Immature natural killer cell (primary cell): ENCODE measurements at regions not wholly inside any gene's neighbourhood (a gene's known extent, or its start where the extent isn't known, plus 50 kb on each side); places are given as distances from the start of the nearest gene placed in this dataset.

Experiments used
- DNase-seq, 3 donors: peaks; one replicate each; pipeline ENCODE4 v3.0.0; 2022; ENCODE audit warnings: mixed read lengths in 1 of 3
- H3K27ac Mint-ChIP-seq, 6 donors: one replicate each; pipeline ENCODE4 v1.8.0; 2020; ENCODE audit warnings: mixed read lengths in 6 of 6, mild to moderate bottlenecking in 5 of 6, inconsistent platforms in 4 of 6, moderate library complexity in 3 of 6
- H3K27me3 Mint-ChIP-seq, 3 donors: one replicate each; pipeline ENCODE4 v1.8.0; 2020 to 2021; ENCODE audit warnings: low read depth in 3 of 3, mild to moderate bottlenecking in 3 of 3, mixed read lengths in 3 of 3, moderate library complexity in 3 of 3, inconsistent platforms in 1 of 3
- H3K36me3 Mint-ChIP-seq, 3 donors: one replicate each; pipeline ENCODE4 v1.8.0; 2020; ENCODE audit warnings: mixed read lengths in 3 of 3, inconsistent platforms in 2 of 3, mild to moderate bottlenecking in 2 of 3
- H3K4me1 Mint-ChIP-seq, 2 donors: one replicate each; pipeline ENCODE4 v1.8.0; 2020; ENCODE audit warnings: inconsistent platforms in 2 of 2, mild to moderate bottlenecking in 2 of 2, mixed read lengths in 2 of 2, moderate library complexity in 1 of 2
- H3K4me3 Mint-ChIP-seq, 5 donors: one replicate each; pipeline ENCODE4 v1.8.0; 2020; ENCODE audit warnings: mild to moderate bottlenecking in 5 of 5, mixed read lengths in 5 of 5, inconsistent platforms in 3 of 5, moderate library complexity in 3 of 5
- H3K9me3 Mint-ChIP-seq, 6 donors: one replicate each; pipeline ENCODE4 v1.8.0; 2020; ENCODE audit warnings: mild to moderate bottlenecking in 6 of 6, mixed read lengths in 6 of 6, inconsistent platforms in 4 of 6, moderate library complexity in 3 of 6

DNA sequence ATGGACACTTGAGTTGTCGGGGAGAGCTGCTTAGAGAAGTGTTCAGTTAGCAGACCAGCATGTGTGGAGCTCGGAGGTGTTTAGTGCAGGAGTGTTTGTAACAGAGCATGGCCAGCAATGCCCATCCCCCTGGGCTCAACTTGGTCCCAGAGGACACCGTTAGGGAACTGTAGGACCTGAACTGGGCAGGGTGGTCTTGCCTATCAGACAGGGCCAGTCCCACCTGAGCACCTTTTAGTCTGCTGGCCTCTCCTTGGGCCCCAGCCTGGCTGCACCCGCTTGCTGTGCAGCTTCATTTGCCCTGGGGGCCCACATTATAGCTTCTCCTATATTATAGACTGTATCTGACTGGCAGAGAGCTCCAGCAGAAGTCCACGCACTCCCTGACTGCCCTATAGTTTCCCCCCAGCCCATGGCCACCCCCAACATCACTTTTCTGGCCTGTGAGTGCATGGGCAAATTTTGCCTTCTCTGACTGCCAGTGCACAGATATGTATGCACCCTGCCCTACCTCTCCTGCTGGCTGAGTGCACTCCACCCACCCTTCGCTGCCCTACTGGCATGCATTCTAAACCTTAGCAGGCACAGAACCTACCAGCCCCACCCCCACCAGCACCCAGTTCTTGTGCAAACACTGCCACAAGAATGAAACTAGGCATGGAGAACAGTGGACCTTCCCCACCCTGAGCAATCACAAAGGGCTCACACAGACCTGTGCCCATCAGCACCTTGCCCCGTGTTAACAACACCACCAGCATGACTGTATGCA lies 1030.6 kb upstream of the GHITM start:
- H3K27me3 Mint-ChIP-seq: peaks cover 0 to 2% (median 0%) of the 10 kb centered on the region in 3 donors
- H3K4me3 Mint-ChIP-seq: no peak overlapping the region
- no peak overlapping the region for H3K27ac Mint-ChIP-seq
- H3K4me1 Mint-ChIP-seq: no peaks in the 10 kb centered on the region
- no peaks in the 10 kb centered on the region for H3K36me3 Mint-ChIP-seq
- DNase-seq: no peak
- peaks cover 14 to 65% (median 29%) of the 10 kb centered on the region in 6 donors for H3K9me3 Mint-ChIP-seq

- no peaks in the 10 kb centered on the region for H3K36me3 Mint-ChIP-seq
- H3K9me3 Mint-ChIP-seq: peaks cover 6 to 14% (median 9%) of the 10 kb centered on the region in 6 donors
- peaks cover 0 to 8% (median 5%) of the 10 kb centered on the region in 3 donors for H3K27me3 Mint-ChIP-seq
- no peak overlapping the region for H3K4me3 Mint-ChIP-seq
- no peaks in the 10 kb centered on the region for H3K4me1 Mint-ChIP-seq
- DNase-seq: no peak
- H3K27ac Mint-ChIP-seq: no peak overlapping the region
These were observed 1020.0 kb upstream of the GHITM start for GRCh38 chr10:83119346-83119745.

DNA sequence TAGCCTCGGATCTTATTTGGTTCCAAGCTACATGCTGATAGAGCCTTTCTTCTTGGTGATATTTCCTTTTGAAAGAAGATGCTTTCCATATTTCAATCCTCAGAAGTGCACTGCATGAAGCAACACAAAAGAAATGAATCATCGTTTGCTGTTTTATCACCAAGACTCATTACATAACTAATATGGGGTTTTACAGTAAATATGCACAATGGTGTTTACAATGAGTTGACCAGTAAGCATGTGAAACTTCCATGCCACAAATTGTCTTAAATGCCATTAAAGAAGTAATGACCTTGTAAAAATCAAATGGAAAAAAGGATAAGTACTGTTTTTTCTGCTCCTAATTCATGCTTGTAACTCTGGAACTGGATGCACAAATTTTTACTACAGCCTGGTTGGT lies 1017.0 kb upstream of the GHITM start:
- Mint-ChIP-seq H3K36me3 (no peaks in the 10 kb centered on the region), H3K27me3 (peaks cover 0 to 6% (median 5%) of the 10 kb centered on the region in 3 donors), H3K9me3 (peaks cover 5 to 34% (median 18%) of the 10 kb centered on the region in 6 donors), H3K4me1 (no peaks in the 10 kb centered on the region), H3K4me3 (no peak overlapping the region), H3K27ac (no peak overlapping the region)
- DNase-seq: no peak

DNA sequence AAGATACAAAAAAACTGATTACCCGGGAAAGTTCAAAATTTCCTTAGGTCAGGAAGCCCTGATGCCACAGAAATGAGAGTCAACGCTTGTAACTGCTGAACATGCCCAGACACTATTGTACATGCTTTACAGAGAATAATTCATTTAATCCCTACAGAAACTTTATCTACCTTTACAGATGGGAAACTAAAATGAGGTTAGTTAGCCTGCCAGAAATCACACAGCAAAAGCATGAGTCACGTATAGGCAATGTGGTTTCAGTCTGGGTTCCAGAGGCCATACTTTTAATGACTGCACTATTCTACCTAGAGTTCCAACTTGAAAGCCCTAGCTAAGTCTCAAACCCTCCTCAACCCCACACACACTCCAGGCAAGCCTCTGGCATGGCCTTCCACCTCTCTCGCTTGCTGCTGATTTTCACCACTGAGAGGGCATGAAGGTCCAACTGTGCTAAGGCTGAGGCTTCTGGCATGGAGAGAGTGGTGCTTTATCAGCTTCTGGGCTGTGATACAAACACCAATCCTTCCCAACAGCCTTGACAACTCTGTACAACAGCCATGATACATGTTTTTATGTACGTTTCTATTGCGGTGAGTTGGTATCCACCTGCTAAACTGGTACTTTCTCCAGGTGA lies 1011.2 kb upstream of the GHITM start:
- Mint-ChIP-seq H3K27me3 (peaks cover 0 to 2% (median 1%) of the 10 kb centered on the region in 3 donors), H3K4me1 (no peaks in the 10 kb centered on the region), H3K4me3 (no peak overlapping the region), H3K27ac (no peak overlapping the region), H3K36me3 (no peaks in the 10 kb centered on the region), H3K9me3 (peaks cover 9 to 41% (median 28%) of the 10 kb centered on the region in 6 donors)
- no peak for DNase-seq

DNA sequence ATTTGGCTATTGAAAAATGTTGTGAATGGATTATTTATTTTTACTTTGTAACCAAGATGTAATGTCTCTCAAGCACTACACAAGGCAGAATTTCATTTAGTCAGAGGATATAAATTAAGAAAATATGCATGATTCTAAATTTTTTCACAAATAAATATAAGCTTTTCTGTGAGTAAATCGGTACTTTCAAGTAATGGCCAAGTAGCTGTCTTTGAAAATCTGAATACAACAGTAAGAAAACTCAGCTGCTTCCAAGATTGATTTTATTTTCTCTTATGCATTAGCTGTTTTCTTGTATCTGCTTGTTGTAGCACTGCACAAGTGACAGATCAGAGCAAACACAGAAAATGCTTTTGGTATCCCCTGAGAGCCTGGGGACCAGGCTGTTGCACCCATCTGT lies 998.5 kb upstream of the GHITM start:
- H3K36me3 Mint-ChIP-seq: no peaks in the 10 kb centered on the region
- DNase-seq: no peak
- peaks cover 0 to 1% (median 0%) of the 10 kb centered on the region in 3 donors for H3K27me3 Mint-ChIP-seq
- no peak overlapping the region for H3K4me3 Mint-ChIP-seq
- H3K9me3 Mint-ChIP-seq: peaks cover 0 to 26% (median 11%) of the 10 kb centered on the region in 6 donors
- no peaks in the 10 kb centered on the region for H3K4me1 Mint-ChIP-seq
- no peak overlapping the region for H3K27ac Mint-ChIP-seq

DNA sequence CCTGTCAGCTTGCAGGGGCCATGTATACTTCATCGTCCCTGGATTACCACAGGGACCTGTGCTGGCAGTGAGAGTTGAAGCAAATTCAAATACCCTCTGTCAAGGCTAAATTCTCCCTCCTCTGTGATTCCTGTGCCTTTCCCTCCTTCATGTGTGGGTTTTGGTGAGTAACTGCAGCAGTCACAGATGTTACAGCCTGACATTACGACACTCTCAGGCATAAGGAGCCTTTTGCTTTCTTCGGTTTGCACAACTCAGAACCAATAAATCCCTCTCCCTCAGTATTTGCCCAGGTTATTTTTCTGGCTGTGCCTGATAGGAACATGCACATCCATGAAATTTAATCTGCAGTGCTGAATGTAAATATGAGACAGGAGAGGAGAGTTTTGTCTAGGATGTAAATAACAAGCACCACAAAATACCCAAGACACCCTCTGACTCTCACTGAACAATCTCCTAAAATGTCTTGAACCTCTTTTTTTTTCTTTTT lies 997.2 kb upstream of the GHITM start:
- peaks cover 0 to 1% (median 0%) of the 10 kb centered on the region in 3 donors for H3K27me3 Mint-ChIP-seq
- H3K4me3 Mint-ChIP-seq: no peak overlapping the region
- no peaks in the 10 kb centered on the region for H3K36me3 Mint-ChIP-seq
- H3K27ac Mint-ChIP-seq: no peak overlapping the region
- H3K9me3 Mint-ChIP-seq: peaks cover 0 to 26% (median 11%) of the 10 kb centered on the region in 6 donors
- no peaks in the 10 kb centered on the region for H3K4me1 Mint-ChIP-seq
- no peak for DNase-seq

- H3K4me3 Mint-ChIP-seq: no peak overlapping the region
- H3K27ac Mint-ChIP-seq: no peak overlapping the region
- H3K27me3 Mint-ChIP-seq: no peaks in the 10 kb centered on the region
- peaks cover 0 to 24% (median 15%) of the 10 kb centered on the region in 6 donors for H3K9me3 Mint-ChIP-seq
- H3K36me3 Mint-ChIP-seq: no peaks in the 10 kb centered on the region
- H3K4me1 Mint-ChIP-seq: no peaks in the 10 kb centered on the region
- no peak for DNase-seq
These were observed 994.8 kb upstream of the GHITM start for GRCh38 chr10:83144461-83144860.

- Mint-ChIP-seq H3K27ac (no peak overlapping the region), H3K36me3 (no peaks in the 10 kb centered on the region), H3K4me1 (no peaks in the 10 kb centered on the region)
These were observed 985.6 kb upstream of the GHITM start for GRCh38 chr10:83153714-83154113.

GRCh38 chr10:83164156-83164555 lies 975.2 kb upstream of the GHITM start:
- H3K4me3 Mint-ChIP-seq: no peak overlapping the region
- no peak overlapping the region for H3K27ac Mint-ChIP-seq
- no peak for DNase-seq
- peaks cover 0 to 3% (median 0%) of the 10 kb centered on the region in 3 donors for H3K36me3 Mint-ChIP-seq
- H3K9me3 Mint-ChIP-seq: peaks cover 1 to 46% (median 14%) of the 10 kb centered on the region in 6 donors
- H3K27me3 Mint-ChIP-seq: peaks cover 0 to 2% (median 0%) of the 10 kb centered on the region in 3 donors
- H3K4me1 Mint-ChIP-seq: no peaks in the 10 kb centered on the region

More at GRCh38 chr10:83153714-83154113, 985.6 kb upstream of the GHITM start:
- DNase-seq: no peak
- peaks cover 6 to 36% (median 14%) of the 10 kb centered on the region in 6 donors for H3K9me3 Mint-ChIP-seq
- no peak overlapping the region for H3K4me3 Mint-ChIP-seq
- peaks cover 0 to 1% (median 0%) of the 10 kb centered on the region in 3 donors for H3K27me3 Mint-ChIP-seq

GRCh38 chr10:83165265-83165664 lies 974.0 kb upstream of the GHITM start:
- H3K9me3 Mint-ChIP-seq: peaks cover 0 to 42% (median 11%) of the 10 kb centered on the region in 6 donors
- H3K27me3 Mint-ChIP-seq: peaks cover 0 to 2% (median 0%) of the 10 kb centered on the region in 3 donors
- peaks cover 0 to 3% (median 0%) of the 10 kb centered on the region in 3 donors for H3K36me3 Mint-ChIP-seq
- no peak for DNase-seq
- no peaks in the 10 kb centered on the region for H3K4me1 Mint-ChIP-seq
- H3K4me3 Mint-ChIP-seq: no peak overlapping the region
- no peak overlapping the region for H3K27ac Mint-ChIP-seq

- no peak overlapping the region for H3K27ac Mint-ChIP-seq
- H3K4me3 Mint-ChIP-seq: no peak overlapping the region
- H3K4me1 Mint-ChIP-seq: no peaks in the 10 kb centered on the region
- peaks cover 0 to 2% (median 0%) of the 10 kb centered on the region in 3 donors for H3K27me3 Mint-ChIP-seq
- peaks cover 0 to 3% (median 0%) of the 10 kb centered on the region in 3 donors for H3K36me3 Mint-ChIP-seq
- DNase-seq: no peak
- peaks cover 0 to 40% (median 10%) of the 10 kb centered on the region in 6 donors for H3K9me3 Mint-ChIP-seq
These were observed 973.0 kb upstream of the GHITM start for GRCh38 chr10:83166344-83166743.

DNA sequence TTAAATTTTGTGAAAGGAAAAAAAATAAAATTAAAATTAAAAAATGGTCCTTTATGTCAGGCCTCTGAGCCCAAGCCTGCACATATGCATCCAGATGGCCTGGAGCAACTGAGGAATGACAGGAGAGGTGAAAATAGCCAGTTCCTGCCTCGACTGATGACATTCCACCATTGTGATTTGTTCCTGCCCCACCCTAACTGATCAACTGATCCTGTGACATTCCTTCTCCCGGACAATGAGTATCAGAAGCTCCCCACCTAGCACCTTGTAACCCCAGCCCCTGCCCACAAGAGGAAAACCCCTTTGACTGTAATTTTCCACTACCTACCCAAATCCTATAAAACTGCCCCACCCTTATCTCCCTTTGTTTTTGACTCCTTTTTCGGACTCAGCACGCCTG lies 972.2 kb upstream of the GHITM start:
- no peak for DNase-seq
- Mint-ChIP-seq H3K9me3 (peaks cover 0 to 38% (median 8%) of the 10 kb centered on the region in 6 donors), H3K27ac (peak overlapping the region in 1 of 6 donors; percentile 25), H3K27me3 (peaks cover 0 to 2% (median 0%) of the 10 kb centered on the region in 3 donors), H3K36me3 (peaks cover 0 to 3% (median 0%) of the 10 kb centered on the region in 3 donors), H3K4me1 (no peaks in the 10 kb centered on the region), H3K4me3 (no peak overlapping the region)

- Mint-ChIP-seq H3K9me3 (peaks cover 3 to 35% (median 15%) of the 10 kb centered on the region in 6 donors), H3K27me3 (peaks cover 0 to 2% (median 0%) of the 10 kb centered on the region in 3 donors), H3K4me1 (no peaks in the 10 kb centered on the region), H3K4me3 (no peak overlapping the region), H3K27ac (no peak overlapping the region), H3K36me3 (no peaks in the 10 kb centered on the region)
- DNase-seq: no peak
These were observed 962.4 kb upstream of the GHITM start for GRCh38 chr10:83176901-83177300.

DNA sequence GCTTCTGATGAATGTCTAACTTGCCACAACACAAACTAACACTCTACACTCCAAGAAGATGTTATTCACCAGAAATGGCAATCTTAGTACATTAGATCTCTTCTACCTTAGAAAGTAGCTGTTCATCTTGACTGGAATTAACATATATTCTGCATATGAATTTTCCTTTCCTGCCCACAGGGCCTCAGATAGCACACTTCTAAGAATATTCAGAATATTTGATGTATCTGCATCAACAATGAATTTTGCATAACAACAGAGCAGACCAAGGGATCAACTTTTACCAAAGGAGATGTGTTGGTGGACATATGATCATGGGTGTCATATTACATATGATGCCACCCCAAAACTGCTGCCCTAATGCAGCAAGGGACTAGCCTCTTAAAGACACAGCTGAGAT lies 960.8 kb upstream of the GHITM start:
- Mint-ChIP-seq H3K4me3 (no peak overlapping the region), H3K4me1 (no peaks in the 10 kb centered on the region), H3K9me3 (peaks cover 4 to 26% (median 11%) of the 10 kb centered on the region in 6 donors), H3K36me3 (no peaks in the 10 kb centered on the region), H3K27me3 (no peaks in the 10 kb centered on the region), H3K27ac (no peak overlapping the region)
- no peak for DNase-seq
